ENCODE measurements at regions not wholly inside any gene's neighbourhood (a gene's known extent, or its start where the extent isn't known, plus 50 kb on each side); places are given as distances from the start of the nearest gene placed in this dataset.

- H3K4me1 ChIP-seq, result no peaks in the 10 kb centered on the region
- no peaks in the 10 kb centered on the region for H3K9me3 ChIP-seq (ENCODE audit: control insufficient read depth, low read length)
- H3K27ac ChIP-seq, result no peak overlapping the region
- no peak overlapping the region for H2AFZ ChIP-seq
- no peak overlapping the region for H3K4me3 ChIP-seq (ENCODE audit: low read depth, low read length)
- no peaks in the 10 kb centered on the region for H3K36me3 ChIP-seq (ENCODE audit: control insufficient read depth, insufficient read depth, low read length)
- H3K4me2 ChIP-seq (ENCODE audit: low read length), result no peak overlapping the region
- H3K79me2 ChIP-seq, result no peaks in the 10 kb centered on the region
- H3K9ac ChIP-seq, result no peak overlapping the region
- no peak for TF ChIP-seq CTCF (IDR thresholded peaks at IDR 0.05)
- H3K27me3 ChIP-seq (ENCODE audit: control insufficient read depth, insufficient read depth, low read length), result no peaks in the 10 kb centered on the region
Observed at GRCh38 chr9:93875330-93875729, 79.8 kb downstream of the BARX1 start.

- Histone ChIP-seq H3K79me2 (no peaks in the 10 kb centered on the region), H3K9me3 (ENCODE audit: control insufficient read depth, low read length) (no peaks in the 10 kb centered on the region), H2AFZ (no peak overlapping the region), H3K27ac (no peak overlapping the region), H3K27me3 (ENCODE audit: control insufficient read depth, insufficient read depth, low read length) (no peaks in the 10 kb centered on the region), H3K4me3 (ENCODE audit: low read depth, low read length) (no peak overlapping the region), H3K4me1 (no peaks in the 10 kb centered on the region), H3K4me2 (ENCODE audit: low read length) (no peak overlapping the region), H3K36me3 (ENCODE audit: control insufficient read depth, insufficient read depth, low read length) (no peaks in the 10 kb centered on the region), H3K9ac (no peak overlapping the region)
- TF ChIP-seq CTCF (IDR thresholded peaks at IDR 0.05), result no peak
Observed at GRCh38 chr9:93874242-93874641, 80.9 kb downstream of the BARX1 start.

GRCh38 chr9:93871286-93871685, 83.9 kb downstream of the BARX1 start:
- Histone ChIP-seq H3K4me3 (ENCODE audit: low read depth, low read length) (no peak overlapping the region), H3K27ac (no peak overlapping the region), H2AFZ (no peak overlapping the region), H3K9me3 (ENCODE audit: control insufficient read depth, low read length) (no peaks in the 10 kb centered on the region), H3K79me2 (no peaks in the 10 kb centered on the region), H3K27me3 (ENCODE audit: control insufficient read depth, insufficient read depth, low read length) (no peaks in the 10 kb centered on the region), H3K4me2 (ENCODE audit: low read length) (no peak overlapping the region), H3K36me3 (ENCODE audit: control insufficient read depth, insufficient read depth, low read length) (no peaks in the 10 kb centered on the region), H3K4me1 (no peaks in the 10 kb centered on the region), H3K9ac (no peak overlapping the region)
- TF ChIP-seq CTCF (IDR thresholded peaks at IDR 0.05), result no peak

- H3K4me3 ChIP-seq (ENCODE audit: low read depth, low read length), result no peak overlapping the region
- H3K36me3 ChIP-seq (ENCODE audit: control insufficient read depth, insufficient read depth, low read length), result no peaks in the 10 kb centered on the region
- no peaks in the 10 kb centered on the region for H3K27me3 ChIP-seq (ENCODE audit: control insufficient read depth, insufficient read depth, low read length)
- no peak for TF ChIP-seq CTCF (IDR thresholded peaks at IDR 0.05)
- no peaks in the 10 kb centered on the region for H3K79me2 ChIP-seq
- H3K4me1 ChIP-seq, result no peaks in the 10 kb centered on the region
- no peak overlapping the region for H3K27ac ChIP-seq
- H3K9ac ChIP-seq, result no peak overlapping the region
- no peak overlapping the region for H3K4me2 ChIP-seq (ENCODE audit: low read length)
- no peaks in the 10 kb centered on the region for H3K9me3 ChIP-seq (ENCODE audit: control insufficient read depth, low read length)
- no peak overlapping the region for H2AFZ ChIP-seq
Observed at GRCh38 chr9:93869863-93870262, 85.3 kb downstream of the BARX1 start.

GRCh38 chr9:93869088-93869487, 86.1 kb downstream of the BARX1 start:
- Histone ChIP-seq H3K27ac (no peak overlapping the region), H3K4me3 (ENCODE audit: low read depth, low read length) (no peak overlapping the region)

More at GRCh38 chr9:93869088-93869487, 86.1 kb downstream of the BARX1 start:
- H3K27me3 ChIP-seq (ENCODE audit: control insufficient read depth, insufficient read depth, low read length), result no peaks in the 10 kb centered on the region
- H3K4me2 ChIP-seq (ENCODE audit: low read length), result no peak overlapping the region
- H3K4me1 ChIP-seq, result no peaks in the 10 kb centered on the region
- H3K79me2 ChIP-seq, result no peaks in the 10 kb centered on the region
- H3K9me3 ChIP-seq (ENCODE audit: control insufficient read depth, low read length), result no peaks in the 10 kb centered on the region
- no peak overlapping the region for H3K9ac ChIP-seq
- TF ChIP-seq CTCF (IDR thresholded peaks at IDR 0.05), result no peak
- H2AFZ ChIP-seq, result no peak overlapping the region
- no peaks in the 10 kb centered on the region for H3K36me3 ChIP-seq (ENCODE audit: control insufficient read depth, insufficient read depth, low read length)

All from parathyroid adenoma (tissue), 2 donors.